ENCODE measurements at regions not wholly inside any gene's neighbourhood (a gene's known extent, or its start where the extent isn't known, plus 50 kb on each side); places are given as distances from the start of the nearest gene placed in this dataset.

GRCh38 chr21:35792569-35793305 is 267.6 kb downstream of the SETD4 start:
- TF ChIP-seq, protein P1, sequence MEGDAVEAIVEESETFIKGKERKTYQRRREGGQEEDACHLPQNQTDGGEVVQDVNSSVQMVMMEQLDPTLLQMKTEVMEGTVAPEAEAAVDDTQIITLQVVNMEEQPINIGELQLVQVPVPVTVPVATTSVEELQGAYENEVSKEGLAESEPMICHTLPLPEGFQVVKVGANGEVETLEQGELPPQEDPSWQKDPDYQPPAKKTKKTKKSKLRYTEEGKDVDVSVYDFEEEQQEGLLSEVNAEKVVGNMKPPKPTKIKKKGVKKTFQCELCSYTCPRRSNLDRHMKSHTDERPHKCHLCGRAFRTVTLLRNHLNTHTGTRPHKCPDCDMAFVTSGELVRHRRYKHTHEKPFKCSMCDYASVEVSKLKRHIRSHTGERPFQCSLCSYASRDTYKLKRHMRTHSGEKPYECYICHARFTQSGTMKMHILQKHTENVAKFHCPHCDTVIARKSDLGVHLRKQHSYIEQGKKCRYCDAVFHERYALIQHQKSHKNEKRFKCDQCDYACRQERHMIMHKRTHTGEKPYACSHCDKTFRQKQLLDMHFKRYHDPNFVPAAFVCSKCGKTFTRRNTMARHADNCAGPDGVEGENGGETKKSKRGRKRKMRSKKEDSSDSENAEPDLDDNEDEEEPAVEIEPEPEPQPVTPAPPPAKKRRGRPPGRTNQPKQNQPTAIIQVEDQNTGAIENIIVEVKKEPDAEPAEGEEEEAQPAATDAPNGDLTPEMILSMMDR (IDR thresholded peaks at IDR 0.05): no peak
- no peak for TF ChIP-seq POLR2A (IDR thresholded peaks at IDR 0.05)
